ENCODE measurements at regions not wholly inside any gene's neighbourhood (a gene's known extent, or its start where the extent isn't known, plus 50 kb on each side); places are given as distances from the start of the nearest gene placed in this dataset.

- Histone ChIP-seq H3K9ac (ENCODE audit: insufficient read depth in 1 of 2, low read depth in 2 of 2, low read length in 2 of 2) (no peak overlapping the region), H2AFZ (ENCODE audit: low read depth, low read length) (no peak overlapping the region), H3K4me1 (replicated peaks in 1 of 2; ENCODE audit: control insufficient read depth in 2 of 2, insufficient read depth in 2 of 2, low read length in 2 of 2) (no peaks in the 10 kb centered on the region), H3K36me3 (ENCODE audit: control insufficient read depth, insufficient read depth, low read length) (no peaks in the 10 kb centered on the region), H4K20me1 (replicated peaks; ENCODE audit: control insufficient read depth, insufficient read depth, low read length) (no peaks in the 10 kb centered on the region), H3K27ac (ENCODE audit: extremely low read depth, low read depth, low read length) (no peak overlapping the region), H3K27me3 (ENCODE audit: control insufficient read depth in 2 of 2, insufficient read depth in 2 of 2, low read length in 2 of 2) (no peaks in the 10 kb centered on the region), H3K4me3 (no peak overlapping the region), H3K4me2 (ENCODE audit: insufficient read depth, low read length) (no peak overlapping the region), H3K79me2 (ENCODE audit: control insufficient read depth, insufficient read depth, low read length) (no peaks in the 10 kb centered on the region), H3K9me1 (ENCODE audit: control insufficient read depth, insufficient read depth, low read length) (no peaks in the 10 kb centered on the region), H3K9me3 (replicated peaks; ENCODE audit: control insufficient read depth, insufficient read depth, low read depth, low read length) (no peaks in the 10 kb centered on the region)
- BruUV-seq (replicated peaks) = no TSS peak
- in situ Hi-C loops (cut with MboI) (no loop called here), intact Hi-C loops (cut with micrococcal nuclease) (no loop called here)
- ChIA-PET CTCF (ENCODE audit: low intra/inter-chr PET ratio) (no interaction called here), POLR2A (no interaction called here)
- WGBS (ENCODE audit: insufficient coverage, low coverage, missing lambda C conversion rate) = 0% methylated on average over 1 of the region's 1 CpG
- ATAC-seq = no peak
- TF ChIP-seq FOXP1 (CRISPR knock-in tag; IDR thresholded peaks at IDR 0.05) = no peak
- no peak for TF ChIP-seq ATF3 (IDR thresholded peaks at IDR 0.05)
- no peak for TF ChIP-seq ATF3 (CRISPR knock-in tag; conservative IDR thresholded peaks at IDR 0.05)
- TF ChIP-seq EZH2 (IDR thresholded peaks at IDR 0.05; ENCODE audit: borderline replicate concordance, low read depth, low read length) = no peak
- TF ChIP-seq RREB1 (CRISPR knock-in tag; IDR thresholded peaks at IDR 0.05) = no peak
- TF ChIP-seq ID3 (CRISPR knock-in tag; IDR thresholded peaks at IDR 0.05) = no peak
- no peak for TF ChIP-seq ID3 (tag; IDR thresholded peaks at IDR 0.05)
- TF ChIP-seq ZNF695 (CRISPR knock-in tag; IDR thresholded peaks at IDR 0.05) = no peak
- TF ChIP-seq ZNF253 (CRISPR knock-in tag; conservative IDR thresholded peaks at IDR 0.05) = no peak
- TF ChIP-seq ZEB2 (IDR thresholded peaks at IDR 0.05) = no peak
- TF ChIP-seq SMARCA5 (IDR thresholded peaks at IDR 0.05) = no peak
- no peak for DNase-seq (ENCODE audit: extremely low read depth in 1 of 4, low spot score in 3 of 4)
- FAIRE-seq = no peak
These were observed 548.0 kb upstream of the SEMA3D start for GRCh38 chr7:85734823-85735222.

Measured in K562 (cell line).